Neural progenitor cell (in vitro differentiated cells): ENCODE measurements at regions not wholly inside any gene's neighbourhood (a gene's known extent, or its start where the extent isn't known, plus 50 kb on each side); places are given as distances from the start of the nearest gene placed in this dataset.
"Not testable (repeated sequence)": the region's sequence is repeated elsewhere in the genome, so short reads cannot be mapped to it uniquely, and the experiment has no call there.

Experiments used
- DNase-seq: peaks from one replicate; pipeline ENCODE4 v3.0.0-alpha.2; 2016; ENCODE audit warnings: low spot score
- H2AFZ ChIP-seq: fragments of 200-600 bp; sonication (generic); replicated peaks from 2 replicates; pipeline ENCODE4 v1.6.1; 2016; ENCODE audit warnings: antibody characterized with exemption
- H3F3A ChIP-seq: fragments of 200-600 bp; sonication (generic); 2 replicates; pipeline ENCODE4 v1.6.1; 2016; ENCODE audit warnings: antibody characterized with exemption, low read depth
- H3K27ac ChIP-seq: fragments of 200-600 bp; sonication (generic); 2 replicates; pipeline ENCODE4 v1.5.1; 2016; ENCODE audit warnings: mild to moderate bottlenecking
- H3K27me3 ChIP-seq: fragments of 200-600 bp; sonication (generic); 2 replicates; pipeline ENCODE4 v1.6.1; 2016; ENCODE audit warnings: mild to moderate bottlenecking, moderate library complexity
- H3K36me3 ChIP-seq: fragments of 200-600 bp; sonication (generic); 2 replicates; pipeline ENCODE4 v1.5.1; 2016
- H3K4me1 ChIP-seq: fragments of 200-600 bp; sonication (generic); 2 replicates; pipeline ENCODE4 v1.6.1; 2016; ENCODE audit warnings: mixed run types
- H3K4me2 ChIP-seq: fragments of 200-600 bp; sonication (generic); 2 replicates; pipeline ENCODE4 v1.6.1; 2016
- H3K4me3 ChIP-seq: fragments of 200-600 bp; sonication (generic); 2 replicates; pipeline ENCODE4 v1.5.1; 2016
- H3K79me2 ChIP-seq: fragments of 200-600 bp; sonication (generic); 2 replicates; pipeline ENCODE4 v1.6.1; 2016; ENCODE audit warnings: low read depth
- H3K9ac ChIP-seq: fragments of 200-600 bp; sonication (generic); 2 replicates; pipeline ENCODE4 v1.6.1; 2016
- H3K9me3 ChIP-seq: fragments of 200-600 bp; sonication (generic); 2 replicates; pipeline ENCODE4 v1.5.1; 2016; ENCODE audit warnings: low read depth
- H4K20me1 ChIP-seq: fragments of 200-600 bp; sonication (generic); 2 replicates; pipeline ENCODE4 v1.6.1; 2016; ENCODE audit warnings: low read depth
- H3K27ac Mint-ChIP-seq: 3 replicates; pipeline ENCODE4 v1.8.0; 2021; ENCODE audit warnings: mixed read lengths
- H3K27me3 Mint-ChIP-seq: 2 replicates; pipeline ENCODE4 v1.8.0; 2022; ENCODE audit warnings: low read depth, mild to moderate bottlenecking, inconsistent platforms, moderate library complexity, mixed read lengths; ENCODE audit not compliant: insufficient read depth
- H3K36me3 Mint-ChIP-seq: 3 replicates; pipeline ENCODE4 v1.8.0; 2021; ENCODE audit warnings: mixed read lengths
- H3K4me1 Mint-ChIP-seq: 3 replicates; pipeline ENCODE4 v1.8.0; 2021; ENCODE audit warnings: mixed read lengths
- H3K4me3 Mint-ChIP-seq: 3 replicates; pipeline ENCODE4 v1.8.0; 2021; ENCODE audit warnings: mild to moderate bottlenecking, moderate library complexity, mixed read lengths
- H3K9me3 Mint-ChIP-seq: 3 replicates; pipeline ENCODE4 v1.8.0; 2020; ENCODE audit warnings: mixed read lengths
- EZH2 ChIP-seq: fragments of 200-600 bp; sonication (generic); IDR thresholded peaks from 2 replicates; pipeline ENCODE4 v1.6.1; 2017; ENCODE audit warnings: antibody characterized with exemption, mild to moderate bottlenecking, moderate library complexity
- EZH2phosphoT487 ChIP-seq: fragments of 200-600 bp; sonication (generic); IDR thresholded peaks from 2 replicates; pipeline ENCODE4 v1.6.1; 2017; ENCODE audit warnings: antibody characterized with exemption
- TF ChIP-seq, protein P1 (sequence below): fragments of 200-600 bp; sonication (generic); IDR thresholded peaks from 2 replicates; pipeline ENCODE4 v1.5.1; 2017; ENCODE audit warnings: antibody characterized with exemption, mild to moderate bottlenecking

DNA sequence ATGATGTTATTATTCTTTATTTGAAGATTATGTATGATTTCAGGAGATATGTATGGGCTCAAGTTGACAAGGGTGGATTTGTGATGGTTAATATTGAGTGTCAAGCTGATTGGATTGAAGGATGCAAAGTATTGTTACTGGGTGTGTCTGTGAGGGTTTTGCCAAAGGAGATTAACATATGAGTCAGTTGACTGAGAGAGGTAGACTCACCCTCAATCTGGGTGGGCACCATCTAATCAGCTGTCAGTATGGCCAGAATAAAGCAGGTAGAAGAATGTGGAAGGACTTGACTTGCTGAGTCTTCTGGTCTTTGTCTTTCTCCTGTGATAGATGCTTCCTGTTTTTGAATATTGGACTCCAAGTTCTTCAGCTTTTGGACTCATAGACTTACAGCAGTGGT, 973.7 kb downstream of the MCTP2 start:
- no peaks in the 10 kb centered on the region for H3F3A ChIP-seq
- no peaks in the 10 kb centered on the region for H3K79me2 ChIP-seq
- H3K4me1 Mint-ChIP-seq: no peaks in the 10 kb centered on the region
- H3K36me3 ChIP-seq: no peaks in the 10 kb centered on the region
- TF ChIP-seq EZH2phosphoT487: no peak
- TF ChIP-seq EZH2: no peak
- TF ChIP-seq, protein P1, sequence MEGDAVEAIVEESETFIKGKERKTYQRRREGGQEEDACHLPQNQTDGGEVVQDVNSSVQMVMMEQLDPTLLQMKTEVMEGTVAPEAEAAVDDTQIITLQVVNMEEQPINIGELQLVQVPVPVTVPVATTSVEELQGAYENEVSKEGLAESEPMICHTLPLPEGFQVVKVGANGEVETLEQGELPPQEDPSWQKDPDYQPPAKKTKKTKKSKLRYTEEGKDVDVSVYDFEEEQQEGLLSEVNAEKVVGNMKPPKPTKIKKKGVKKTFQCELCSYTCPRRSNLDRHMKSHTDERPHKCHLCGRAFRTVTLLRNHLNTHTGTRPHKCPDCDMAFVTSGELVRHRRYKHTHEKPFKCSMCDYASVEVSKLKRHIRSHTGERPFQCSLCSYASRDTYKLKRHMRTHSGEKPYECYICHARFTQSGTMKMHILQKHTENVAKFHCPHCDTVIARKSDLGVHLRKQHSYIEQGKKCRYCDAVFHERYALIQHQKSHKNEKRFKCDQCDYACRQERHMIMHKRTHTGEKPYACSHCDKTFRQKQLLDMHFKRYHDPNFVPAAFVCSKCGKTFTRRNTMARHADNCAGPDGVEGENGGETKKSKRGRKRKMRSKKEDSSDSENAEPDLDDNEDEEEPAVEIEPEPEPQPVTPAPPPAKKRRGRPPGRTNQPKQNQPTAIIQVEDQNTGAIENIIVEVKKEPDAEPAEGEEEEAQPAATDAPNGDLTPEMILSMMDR: no peak
- no peak overlapping the region for H3K4me3 ChIP-seq
- peaks cover 30% of the 10 kb centered on the region for H3K9me3 Mint-ChIP-seq
- H2AFZ ChIP-seq: no peak overlapping the region
- H3K9ac ChIP-seq: no peak overlapping the region
- no peaks in the 10 kb centered on the region for H4K20me1 ChIP-seq
- no peak overlapping the region for H3K4me2 ChIP-seq
- H3K27ac Mint-ChIP-seq: no peak overlapping the region
- no peak for DNase-seq
- no peak overlapping the region for H3K27ac ChIP-seq
- H3K4me3 Mint-ChIP-seq: no peak overlapping the region
- H3K4me1 ChIP-seq: no peaks in the 10 kb centered on the region
- peaks cover 2% of the 10 kb centered on the region for H3K36me3 Mint-ChIP-seq
- no peaks in the 10 kb centered on the region for H3K9me3 ChIP-seq
- no peaks in the 10 kb centered on the region for H3K27me3 ChIP-seq
- peaks cover under 1% of the 10 kb centered on the region for H3K27me3 Mint-ChIP-seq

DNA sequence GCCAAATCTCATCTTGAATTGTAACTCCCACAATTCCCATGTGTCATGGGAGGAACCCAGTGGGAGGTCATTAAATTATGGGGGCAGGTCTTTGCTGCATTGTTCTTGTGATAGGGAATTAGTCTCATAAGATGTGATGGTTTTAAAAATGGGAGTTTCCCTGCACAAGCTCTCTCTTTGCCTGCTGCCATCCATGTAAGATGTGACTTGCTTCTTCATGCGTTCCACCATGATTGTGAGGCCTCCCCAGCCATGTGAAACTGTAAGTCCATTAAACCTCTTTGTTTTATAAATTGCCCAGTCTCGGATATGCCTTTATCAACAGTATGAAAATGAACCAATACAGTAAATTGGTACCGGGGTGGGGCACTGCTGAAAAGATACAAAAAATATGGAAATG, 974.5 kb downstream of the MCTP2 start:
- H3K9ac ChIP-seq, DNase-seq, H3K27me3 Mint-ChIP-seq, H3K4me1 Mint-ChIP-seq, H3K27ac Mint-ChIP-seq, H3K4me3 ChIP-seq, H3K4me1 ChIP-seq, H3K4me3 Mint-ChIP-seq, H3F3A ChIP-seq, H3K27me3 ChIP-seq, H2AFZ ChIP-seq, H3K4me2 ChIP-seq, H4K20me1 ChIP-seq, H3K9me3 ChIP-seq, H3K36me3 Mint-ChIP-seq, H3K27ac ChIP-seq, H3K79me2 ChIP-seq, H3K36me3 ChIP-seq: not testable (repeated sequence)
- peaks cover 25% of the 10 kb centered on the region for H3K9me3 Mint-ChIP-seq

DNA sequence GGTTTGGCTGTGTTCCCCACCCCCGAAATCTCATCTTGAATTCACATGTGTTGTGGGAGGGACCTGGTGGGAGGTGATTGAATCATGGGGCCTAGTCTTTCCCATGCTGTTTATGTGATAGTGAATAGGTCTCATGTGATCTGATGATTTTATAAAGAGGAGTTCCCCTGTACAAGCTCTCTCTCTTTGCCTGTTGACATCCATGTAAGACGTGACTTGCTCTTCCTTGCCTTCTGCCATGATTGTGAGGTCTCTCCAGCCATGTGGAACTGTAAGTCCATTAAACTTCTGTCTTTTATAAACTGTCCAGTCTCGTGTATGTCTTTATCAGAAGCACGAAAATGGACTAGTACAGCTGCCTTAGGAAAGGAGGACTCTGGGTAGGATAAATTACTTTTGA, 976.7 kb downstream of the MCTP2 start:
- no peak for DNase-seq
- Histone ChIP-seq H3K79me2 (no peaks in the 10 kb centered on the region), H4K20me1 (no peaks in the 10 kb centered on the region), H3K36me3 (no peaks in the 10 kb centered on the region), H3K4me2 (no peak overlapping the region), H3K4me1 (peaks cover 5% of the 10 kb centered on the region), H3K27me3 (no peaks in the 10 kb centered on the region), H3K4me3 (no peak overlapping the region), H3F3A (no peaks in the 10 kb centered on the region), H3K9ac (no peak overlapping the region), H3K9me3 (no peaks in the 10 kb centered on the region), H3K27ac (no peak overlapping the region), H2AFZ (no peak overlapping the region)
- TF ChIP-seq EZH2: no peak
- no peak for TF ChIP-seq EZH2phosphoT487
- TF ChIP-seq, protein P1: no peak
- Mint-ChIP-seq H3K27ac (no peak overlapping the region), H3K27me3 (peaks cover 3% of the 10 kb centered on the region), H3K9me3 (peaks cover 21% of the 10 kb centered on the region), H3K4me3 (no peak overlapping the region), H3K4me1 (peaks cover 2% of the 10 kb centered on the region), H3K36me3 (peaks cover 2% of the 10 kb centered on the region)

DNA sequence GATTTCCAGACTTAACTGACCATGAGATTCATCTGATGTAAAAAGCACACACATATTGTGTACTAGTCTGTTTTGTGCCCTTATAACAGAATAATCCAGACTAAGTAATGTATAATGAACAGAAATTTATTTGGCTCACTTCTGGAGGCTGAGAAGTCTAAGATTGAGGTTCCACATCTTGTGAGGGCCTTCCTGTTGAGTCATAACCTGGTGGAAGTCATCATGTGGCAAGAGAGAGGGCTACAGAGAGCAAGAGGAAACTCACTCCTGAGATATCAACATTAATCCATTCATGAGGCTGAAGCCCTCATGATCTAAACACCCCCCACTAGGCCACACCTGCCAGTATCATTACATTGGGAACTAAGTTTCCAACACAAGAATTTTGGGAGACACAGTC, 977.6 kb downstream of the MCTP2 start:
- Histone ChIP-seq H3K27ac (no peak overlapping the region), H3K79me2 (no peaks in the 10 kb centered on the region), H3K4me1 (peaks cover 5% of the 10 kb centered on the region), H2AFZ (no peak overlapping the region), H3K9me3 (no peaks in the 10 kb centered on the region), H3K4me3 (no peak overlapping the region), H3K9ac (no peak overlapping the region), H3K36me3 (no peaks in the 10 kb centered on the region), H3F3A (no peaks in the 10 kb centered on the region), H4K20me1 (no peaks in the 10 kb centered on the region), H3K4me2 (no peak overlapping the region), H3K27me3 (no peaks in the 10 kb centered on the region)
- H3K27me3 Mint-ChIP-seq: peaks cover 3% of the 10 kb centered on the region
- H3K4me1 Mint-ChIP-seq: peaks cover 2% of the 10 kb centered on the region
- no peak for DNase-seq
- H3K4me3 Mint-ChIP-seq: no peak overlapping the region
- peaks cover 21% of the 10 kb centered on the region for H3K9me3 Mint-ChIP-seq
- peaks cover 2% of the 10 kb centered on the region for H3K36me3 Mint-ChIP-seq
- H3K27ac Mint-ChIP-seq: no peak overlapping the region
- TF ChIP-seq EZH2: no peak
- TF ChIP-seq EZH2phosphoT487: no peak
- TF ChIP-seq, protein P1: no peak
